D341Med (cell line): ENCODE measurements at regions not wholly inside any gene's neighbourhood (a gene's known extent, or its start where the extent isn't known, plus 50 kb on each side); places are given as distances from the start of the nearest gene placed in this dataset.
"Not testable (repeated sequence)": the region's sequence is repeated elsewhere in the genome, so short reads cannot be mapped to it uniquely, and the experiment has no call there.

ENCODE experiments used
- DNase-seq: peaks from one replicate; pipeline ENCODE4 v3.0.0; 2012; ENCODE audit warnings: low spot score

- DNase-seq: no peak
Observed at GRCh38 chr22:22120160-22120559, 124.4 kb upstream of the VPREB1 start.

DNA sequence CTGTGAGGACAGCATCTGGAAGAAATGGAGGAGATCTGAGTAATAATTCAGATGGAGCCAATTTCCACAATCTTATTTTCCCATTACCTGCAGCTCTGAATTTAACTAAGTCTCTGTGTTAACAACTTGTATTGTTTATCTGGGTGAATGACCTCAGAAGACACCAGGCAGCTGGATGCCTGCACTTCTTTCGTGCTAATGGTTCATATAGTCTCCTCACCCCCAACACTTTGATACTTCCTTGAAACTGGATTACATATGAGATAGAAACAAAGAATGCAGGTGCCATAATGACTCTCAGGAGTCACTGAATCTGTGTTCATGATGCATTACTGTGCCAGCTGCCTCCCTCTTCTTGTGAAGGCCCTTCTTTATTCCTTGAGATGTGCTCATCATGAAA lies 125.6 kb upstream of the VPREB1 start:
- no peak for DNase-seq

DNA sequence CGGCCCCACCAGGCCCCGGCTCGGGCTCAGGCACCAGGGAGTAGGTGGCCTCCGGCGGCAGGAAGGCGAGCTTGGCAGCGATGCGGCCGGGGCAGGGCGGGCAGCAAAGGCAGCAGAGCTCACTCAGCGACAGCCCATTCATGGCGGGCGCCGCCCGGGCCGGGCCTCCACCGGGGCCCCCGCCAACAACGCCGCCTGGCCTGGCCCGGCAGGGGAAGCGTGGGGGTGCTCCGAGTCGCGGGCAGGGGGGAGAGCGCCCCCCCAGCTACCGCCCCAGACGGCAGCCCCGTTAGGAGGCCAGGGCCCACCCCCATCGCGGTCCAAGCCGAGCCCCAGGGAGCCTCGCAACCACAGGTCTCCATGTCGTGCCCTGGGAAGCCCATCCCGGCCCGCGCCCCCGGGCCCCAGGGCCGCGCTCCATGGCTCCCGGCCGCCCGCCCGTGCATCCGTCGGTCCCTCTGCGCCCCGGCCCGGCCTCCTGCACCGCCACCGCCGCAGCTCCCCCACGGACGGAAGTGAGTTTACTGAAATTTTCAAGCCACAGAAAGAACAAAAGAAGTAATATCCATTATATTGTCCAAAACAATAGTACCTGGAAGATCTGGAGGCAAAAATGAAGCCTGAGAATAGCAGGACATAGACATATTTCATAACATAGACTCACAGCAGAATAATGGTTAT lies 126.6 kb upstream of the VPREB1 start:
- not testable (repeated sequence) for DNase-seq

GRCh38 chr22:22116997-22117770 lies 127.4 kb upstream of the VPREB1 start:
- DNase-seq: not testable (repeated sequence)

DNA sequence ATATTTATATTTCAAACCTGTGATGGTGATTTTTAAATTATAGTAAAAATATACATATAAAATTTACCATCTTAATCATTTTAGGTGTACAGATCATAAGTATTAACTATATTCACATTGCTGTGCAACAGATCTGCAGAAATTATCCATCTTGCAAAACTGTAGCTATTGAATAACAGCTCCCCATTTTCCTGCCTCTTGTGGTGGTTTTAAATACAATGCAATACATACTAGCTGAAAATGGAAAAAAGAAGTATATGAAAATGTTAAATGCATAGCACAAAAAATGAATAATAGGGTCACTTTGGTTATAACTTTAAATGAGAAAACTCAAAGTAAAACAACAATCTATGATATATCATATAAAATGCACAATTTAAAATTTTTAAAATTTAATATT lies 130.9 kb upstream of the VPREB1 start:
- no peak for DNase-seq

DNA sequence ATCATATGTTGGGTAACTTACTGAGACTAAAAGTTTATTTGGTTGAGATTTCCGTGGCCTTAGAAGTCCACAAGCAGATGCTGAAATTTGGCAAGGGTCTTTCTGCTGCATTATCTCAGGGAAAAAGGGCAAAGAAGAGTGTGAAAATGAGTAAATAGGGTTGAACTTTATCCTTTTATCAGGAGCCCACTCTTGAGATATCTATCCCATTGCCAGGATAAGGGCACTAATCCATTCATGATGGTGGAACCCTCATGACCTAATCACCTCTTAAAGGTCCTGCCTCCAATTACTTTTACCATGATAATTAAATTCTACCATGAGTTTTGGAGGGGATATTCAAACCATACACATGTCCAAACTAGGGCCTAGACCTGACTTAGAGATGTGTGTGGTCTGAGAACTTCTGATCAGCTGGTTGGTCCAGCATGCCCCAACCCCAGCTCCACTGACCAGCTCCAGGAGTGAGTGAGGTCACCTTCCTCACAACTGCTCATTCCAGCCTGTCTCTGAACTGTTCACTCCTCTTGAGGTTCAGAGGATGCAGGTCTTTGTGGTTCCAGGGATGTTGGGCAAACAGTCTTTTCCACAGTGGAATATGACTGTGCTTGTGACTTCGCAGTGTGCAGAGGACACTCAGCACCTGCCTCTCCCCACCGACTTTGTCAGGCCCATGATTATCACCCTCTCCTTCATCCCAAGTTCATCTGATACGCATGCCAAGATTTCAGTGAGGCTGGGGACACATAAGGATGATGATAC lies 130.1 kb upstream of the TOP3B start:
- no peak for DNase-seq

GRCh38 chr22:22111983-22112382 lies 129.4 kb upstream of the TOP3B start:
- no peak for DNase-seq

DNA sequence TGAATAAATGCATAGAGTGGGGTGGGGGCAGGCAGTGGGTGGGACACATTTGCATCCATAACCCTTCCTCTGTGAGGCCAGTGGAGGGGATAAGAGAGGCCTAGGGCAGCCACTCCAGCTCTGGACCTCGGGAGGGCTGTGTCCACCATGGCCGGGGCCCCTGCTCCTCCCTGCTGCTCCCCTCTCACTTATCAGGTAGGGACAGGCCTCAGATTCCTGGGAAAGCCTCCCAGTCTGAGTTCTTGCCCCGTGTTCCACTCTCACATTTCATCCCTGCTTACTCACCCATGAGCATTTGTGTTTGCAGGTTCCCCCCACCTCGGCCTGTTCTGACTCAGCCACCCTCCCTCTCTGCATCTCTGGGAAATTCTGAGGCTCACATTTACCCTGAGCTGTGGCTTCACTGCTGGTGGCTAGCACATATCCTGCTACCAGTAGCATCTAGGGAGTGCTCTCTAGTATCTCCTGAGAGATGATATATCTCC lies 128.7 kb upstream of the TOP3B start:
- DNase-seq: no peak

DNA sequence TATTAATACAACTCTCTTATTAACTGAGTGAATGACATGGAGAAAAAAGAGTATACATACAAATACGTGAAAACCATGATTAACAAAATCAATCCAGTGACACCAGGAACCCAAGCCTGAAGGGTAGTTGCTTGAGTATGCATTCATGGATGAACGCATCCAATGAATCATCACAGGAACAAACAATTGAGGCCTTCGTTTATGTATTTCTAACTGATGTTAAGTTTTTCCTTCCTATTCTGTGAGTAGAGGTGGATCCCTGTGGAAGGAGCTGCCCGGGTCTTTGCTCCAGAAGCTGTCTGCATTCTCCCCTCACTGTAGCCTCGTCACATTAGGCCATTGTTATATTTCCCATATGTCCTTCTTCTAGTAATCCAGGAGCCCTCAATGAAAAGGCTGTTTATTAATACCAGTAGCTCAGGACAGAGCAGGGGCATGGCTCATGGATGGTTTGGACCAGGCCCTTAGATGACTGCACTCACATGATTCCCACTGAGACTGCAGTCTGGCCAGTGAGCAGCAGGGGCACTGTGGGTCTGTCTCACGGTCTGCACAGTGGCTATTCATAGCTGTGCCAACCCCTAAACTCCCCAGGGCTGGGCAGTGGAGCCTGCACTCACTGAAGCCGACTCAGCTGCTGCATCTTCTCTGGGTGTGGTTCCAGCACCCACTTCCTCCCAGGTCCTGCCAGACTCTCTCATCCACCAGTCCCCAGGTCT lies 128.1 kb upstream of the TOP3B start:
- DNase-seq: peak; percentile 70

DNA sequence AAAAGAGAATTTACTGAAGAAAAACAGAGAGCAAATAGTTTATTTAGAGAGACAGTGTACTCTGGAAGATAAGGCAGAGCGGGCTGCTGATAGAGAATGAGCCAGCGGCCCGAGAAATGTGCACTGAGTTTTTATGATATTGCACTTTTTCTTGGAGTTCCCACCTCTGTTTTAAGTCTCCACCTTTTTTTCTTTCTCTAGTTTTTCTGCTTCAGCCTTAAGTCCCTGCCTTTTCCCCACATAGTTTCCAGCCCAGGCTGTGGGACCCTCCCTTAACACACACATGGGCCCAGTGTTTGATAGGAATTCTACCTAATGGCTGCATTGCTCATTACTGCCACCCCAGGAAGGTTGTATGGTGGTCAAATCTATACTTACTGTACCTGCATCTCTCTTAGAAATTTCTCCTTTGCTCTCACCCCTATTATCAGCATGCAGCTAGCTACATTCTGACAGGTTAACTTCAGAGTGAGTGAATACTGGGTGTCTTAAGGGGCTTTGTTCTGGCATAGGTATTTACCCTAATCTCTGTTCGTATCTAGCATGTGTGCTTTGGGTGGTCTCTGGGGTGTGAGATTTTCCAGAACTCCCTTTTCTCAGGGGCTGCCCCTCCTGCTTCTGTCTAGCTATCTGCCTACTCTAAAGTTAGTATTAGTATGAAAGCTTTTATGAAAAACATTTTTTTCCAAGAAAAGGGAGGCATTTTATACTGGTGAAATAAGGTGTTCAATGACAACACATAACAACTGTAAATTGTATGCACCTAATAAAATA lies 127.3 kb upstream of the TOP3B start:
- DNase-seq: no peak

DNA sequence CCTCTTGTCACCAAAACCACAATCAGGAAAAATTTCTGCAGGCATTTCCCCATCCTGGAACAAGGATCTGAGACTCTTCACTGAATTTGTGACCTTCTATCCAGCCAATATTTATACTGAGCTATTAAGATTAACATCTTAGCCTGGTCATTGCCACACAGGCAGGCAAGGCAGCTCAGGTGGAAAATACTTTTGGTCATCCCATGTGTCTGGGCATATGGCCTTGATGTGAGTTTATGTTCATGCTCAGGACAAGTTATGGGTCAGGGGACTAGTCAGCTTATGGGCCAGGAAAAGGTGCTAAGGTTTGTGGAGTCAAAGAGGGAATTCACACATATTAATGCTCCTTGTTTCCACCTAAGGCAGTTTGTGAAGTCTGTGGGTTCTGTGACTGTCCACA lies 124.3 kb upstream of the TOP3B start:
- no peak for DNase-seq

DNA sequence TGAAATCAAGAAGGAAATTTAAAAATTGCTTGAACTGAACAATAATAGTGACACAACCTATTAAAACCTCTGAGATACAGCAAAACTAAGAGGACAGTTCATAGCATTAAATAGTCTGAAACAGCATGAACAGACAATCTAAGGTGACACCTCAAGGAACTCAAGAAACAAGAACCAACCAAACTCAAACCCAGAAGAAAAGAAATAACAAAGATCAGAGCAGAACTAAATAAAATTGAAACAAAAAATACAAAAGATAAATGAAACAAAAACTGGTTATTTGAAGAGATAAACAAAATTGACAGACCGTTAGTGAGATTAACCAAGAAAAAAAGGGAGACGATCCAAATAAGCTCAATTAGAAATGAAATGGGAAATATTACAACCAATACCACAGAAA lies 122.8 kb upstream of the TOP3B start:
- no peak for DNase-seq

DNA sequence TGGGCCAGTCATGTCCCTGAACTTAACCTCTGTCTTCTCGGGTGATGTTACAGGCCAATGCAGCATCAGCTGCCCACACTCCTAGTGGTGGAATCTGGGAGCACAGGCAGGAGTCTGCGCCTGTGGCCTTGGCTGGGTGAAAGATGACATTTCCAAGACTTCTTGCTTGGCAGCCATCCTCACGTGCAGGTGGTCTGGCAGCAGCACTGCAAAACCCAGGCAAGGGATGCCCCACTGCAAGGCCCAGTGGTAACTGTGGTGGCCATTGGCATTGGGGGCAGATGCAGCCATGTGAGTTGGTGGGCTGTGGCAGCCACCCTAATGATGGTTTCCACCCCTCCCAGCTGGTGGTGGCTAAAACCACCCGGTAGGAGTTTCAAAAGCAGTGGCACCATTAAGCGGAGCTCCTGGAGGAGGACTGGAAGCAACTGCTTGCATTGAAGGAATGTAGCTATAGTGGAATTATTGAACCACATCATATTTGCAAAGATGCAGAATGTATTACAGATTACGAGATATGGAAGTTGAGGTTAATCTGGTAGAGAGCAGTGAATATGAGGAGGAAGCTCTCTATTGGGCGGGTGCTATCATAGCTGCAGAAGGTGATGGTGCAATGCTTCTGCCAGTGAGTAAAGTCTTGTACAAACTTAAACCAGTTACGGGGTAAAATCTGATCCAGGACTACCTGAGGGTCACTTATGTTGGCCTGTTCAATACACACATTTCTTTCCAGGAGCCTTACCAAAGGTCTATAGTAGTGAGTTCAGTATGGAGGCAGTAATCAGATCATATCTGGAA lies 120.7 kb upstream of the TOP3B start:
- peak; percentile 64 for DNase-seq

- no peak for DNase-seq
Observed at GRCh38 chr22:22099833-22100812, 117.5 kb upstream of the TOP3B start.

DNA sequence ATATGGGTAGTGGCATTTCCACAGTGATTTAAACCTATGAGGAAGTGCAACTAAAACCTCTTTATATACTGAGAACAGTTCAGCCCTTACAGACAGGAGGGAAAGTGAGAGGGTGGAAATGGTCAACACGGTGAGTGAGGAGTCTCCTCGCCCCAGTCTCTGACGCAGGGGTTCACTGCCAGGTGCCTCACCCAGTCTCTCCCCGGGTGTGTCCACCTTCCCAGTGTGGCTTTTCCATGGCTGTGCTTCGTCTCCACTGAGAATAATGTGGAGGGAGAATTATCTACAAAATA lies 116.6 kb upstream of the TOP3B start:
- DNase-seq: no peak

GRCh38 chr22:22098457-22099193 lies 116.0 kb upstream of the TOP3B start:
- DNase-seq: no peak

- DNase-seq: no peak
Observed at GRCh38 chr22:22097727-22098228, 115.2 kb upstream of the TOP3B start.

DNA sequence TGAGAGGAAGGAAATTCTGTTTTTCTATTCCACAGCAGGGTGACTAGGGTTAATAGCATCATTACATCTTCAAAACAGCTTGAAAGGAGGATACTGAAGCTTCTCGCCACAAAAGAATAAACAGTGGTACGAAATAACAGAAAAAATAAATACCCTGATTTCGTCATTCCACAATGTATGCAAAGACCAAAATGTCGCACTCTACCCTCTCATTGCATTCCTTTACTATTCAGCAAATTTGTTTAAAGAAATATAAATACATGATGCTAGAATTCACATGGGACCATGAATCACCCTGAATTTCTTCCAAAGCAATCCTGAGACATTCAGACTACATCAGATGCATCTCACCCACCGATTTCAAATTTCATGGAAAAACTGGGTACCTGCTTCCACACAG lies 112.3 kb upstream of the TOP3B start:
- DNase-seq: no peak

DNA sequence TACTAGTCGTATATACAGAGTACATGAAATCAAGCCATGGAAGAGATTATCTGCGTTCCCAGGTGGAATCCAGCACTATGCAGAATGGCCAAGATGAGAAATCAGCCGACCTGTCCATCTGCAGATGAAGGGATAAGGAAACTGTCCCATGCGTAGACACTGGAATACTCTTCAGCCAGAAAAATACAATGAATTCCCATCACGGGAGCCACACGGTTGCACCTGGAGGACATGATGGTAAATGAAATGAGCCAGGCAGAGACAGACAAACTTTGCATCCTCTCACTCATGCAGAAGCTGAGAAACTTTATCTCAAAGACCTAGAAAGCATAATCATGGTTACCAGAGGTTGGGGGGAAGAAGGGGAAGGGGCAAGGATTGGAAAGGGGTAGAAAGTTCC lies 111.9 kb upstream of the TOP3B start:
- no peak for DNase-seq
